BLaER1 treated with 17β-estradiol and CSF1 and Interleukin-3, amounts not matched to agents 10 nM and 100 nM (cell line): ENCODE measurements at regions not wholly inside any gene's neighbourhood (a gene's known extent, or its start where the extent isn't known, plus 50 kb on each side); places are given as distances from the start of the nearest gene placed in this dataset.

Experiments
- H3K27ac ChIP-seq, 11 experiments: shearing (Covaris generic); formaldehyde crosslinking; 2 replicates each; pipeline ENCODE4 v1.8.1; 2022
- H3K27me3 ChIP-seq, 11 experiments: shearing (Covaris generic); formaldehyde crosslinking; 2 replicates each; pipeline ENCODE4 v1.8.1; 2022
- H3K36me3 ChIP-seq, 11 experiments: shearing (Covaris generic); formaldehyde crosslinking; 2 replicates each; pipeline ENCODE4 v1.8.1; 2022
- H3K4me1 ChIP-seq, 10 experiments: shearing (Covaris generic); formaldehyde crosslinking; 2 replicates each; pipeline ENCODE4 v1.8.1; 2022
- H3K4me2 ChIP-seq, 11 experiments: shearing (Covaris generic); formaldehyde crosslinking; 2 replicates each; pipeline ENCODE4 v1.8.1; 2022
- H3K4me3 ChIP-seq, 10 experiments: shearing (Covaris generic); formaldehyde crosslinking; 2 replicates each; pipeline ENCODE4 v1.8.1; 2022
- H3K9ac ChIP-seq, 11 experiments: shearing (Covaris generic); formaldehyde crosslinking; 2 replicates each; pipeline ENCODE4 v1.8.1; 2022
- H3K9me3 ChIP-seq, 11 experiments: shearing (Covaris generic); formaldehyde crosslinking; replicated peaks in 1 of 11; 2 replicates each; pipeline ENCODE4 v1.8.1; 2022
- H4K20me1 ChIP-seq, 11 experiments: shearing (Covaris generic); formaldehyde crosslinking; 2 replicates each; pipeline ENCODE4 v1.8.1; 2022
- Cebpa-rat ChIP-seq, 11 experiments: shearing (Covaris generic); IDR thresholded peaks; 2 replicates each; pipeline ENCODE4 v1.8.1; 2022

DNA sequence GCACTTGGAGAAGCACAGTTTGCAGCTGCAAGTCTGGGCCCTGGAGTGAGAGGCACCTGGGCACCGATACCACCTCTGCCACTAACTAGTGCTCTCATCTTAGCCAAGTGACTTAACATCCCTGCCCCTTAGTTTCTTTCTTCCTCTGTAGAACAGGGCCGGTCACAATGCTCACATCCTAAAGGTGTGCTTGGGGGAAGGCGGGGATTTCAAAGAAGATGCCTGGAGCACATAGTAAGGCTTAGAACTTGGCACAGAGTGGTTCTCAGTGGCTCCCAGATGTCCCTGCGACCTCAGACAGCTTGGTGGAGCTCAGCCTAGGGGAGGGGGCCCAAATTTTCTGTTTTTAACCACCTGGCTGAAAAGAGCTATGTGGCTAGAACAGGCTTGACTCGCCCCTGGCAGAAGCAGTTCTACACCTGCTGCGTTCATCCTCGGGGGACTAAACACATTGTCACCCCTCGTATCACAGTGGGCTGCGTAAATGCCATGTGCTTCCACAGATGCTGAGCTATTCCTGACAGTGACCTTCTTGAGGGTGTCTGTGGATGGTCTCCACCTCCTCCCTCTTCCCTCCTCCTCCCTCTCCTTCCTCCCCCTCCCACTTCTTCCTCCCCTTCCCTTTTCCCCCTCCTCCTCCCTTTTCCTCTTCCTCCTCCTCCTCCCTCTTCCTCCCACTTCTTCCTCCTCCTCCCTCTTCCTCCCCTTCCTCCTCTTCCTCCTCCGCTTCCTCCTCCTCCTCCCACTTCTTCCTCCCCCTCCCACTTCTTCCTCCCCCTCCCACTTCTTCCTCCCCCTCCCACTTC is 112.1 kb downstream of the PHETA1 start:
- no peaks in the 10 kb centered on the region for H3K27me3 ChIP-seq
- H3K36me3 ChIP-seq: no peaks in the 10 kb centered on the region
- H3K9me3 ChIP-seq: no peaks in the 10 kb centered on the region
- no peak for TF ChIP-seq Cebpa-rat (IDR thresholded peaks at IDR 0.05)
- peaks cover 0 to 11% (median 5%) of the 10 kb centered on the region in 10 experiments; a peak in 9 of 20 replicates for H3K4me1 ChIP-seq
- H3K4me2 ChIP-seq: peak overlapping the region in 6 of 11 experiments; percentile 2 to 36 (median 13); a peak in 6 of 22 replicates
- H4K20me1 ChIP-seq: no peaks in the 10 kb centered on the region
- H3K27ac ChIP-seq: peak overlapping the region in 2 of 11 experiments; percentile 38 to 40; a peak in 1 of 22 replicates
- H3K4me3 ChIP-seq: no peak overlapping the region
- H3K9ac ChIP-seq: no peak overlapping the region

DNA sequence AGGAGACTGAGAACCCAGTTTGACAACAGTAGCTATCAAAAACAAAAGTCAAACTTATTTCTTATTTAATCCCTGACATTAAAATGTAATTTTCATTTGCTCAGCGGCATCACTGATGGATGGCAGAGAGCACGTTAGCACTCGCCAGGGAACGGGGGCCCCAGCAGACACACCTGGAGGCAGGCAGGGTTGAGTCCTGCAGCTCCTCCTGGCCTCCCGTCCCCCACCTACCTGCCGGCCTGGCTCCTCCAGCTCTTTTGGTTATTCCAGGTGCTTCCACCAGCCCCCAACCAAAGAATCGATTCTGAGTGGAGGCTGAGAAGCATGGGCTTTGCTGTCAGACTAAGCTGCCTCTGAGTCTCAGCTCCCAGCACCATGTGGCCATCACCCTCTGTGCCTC is 113.6 kb downstream of the PHETA1 start:
- no peak overlapping the region for H3K4me2 ChIP-seq
- no peaks in the 10 kb centered on the region for H3K36me3 ChIP-seq
- peaks cover 0 to 14% (median 2%) of the 10 kb centered on the region in 10 experiments; a peak in 7 of 20 replicates for H3K4me1 ChIP-seq
- no peak overlapping the region for H3K27ac ChIP-seq
- no peaks in the 10 kb centered on the region for H3K9me3 ChIP-seq
- H3K4me3 ChIP-seq: no peak overlapping the region
- no peak for TF ChIP-seq Cebpa-rat (IDR thresholded peaks at IDR 0.05)
- no peaks in the 10 kb centered on the region for H4K20me1 ChIP-seq
- no peaks in the 10 kb centered on the region for H3K27me3 ChIP-seq
- no peak overlapping the region for H3K9ac ChIP-seq

DNA sequence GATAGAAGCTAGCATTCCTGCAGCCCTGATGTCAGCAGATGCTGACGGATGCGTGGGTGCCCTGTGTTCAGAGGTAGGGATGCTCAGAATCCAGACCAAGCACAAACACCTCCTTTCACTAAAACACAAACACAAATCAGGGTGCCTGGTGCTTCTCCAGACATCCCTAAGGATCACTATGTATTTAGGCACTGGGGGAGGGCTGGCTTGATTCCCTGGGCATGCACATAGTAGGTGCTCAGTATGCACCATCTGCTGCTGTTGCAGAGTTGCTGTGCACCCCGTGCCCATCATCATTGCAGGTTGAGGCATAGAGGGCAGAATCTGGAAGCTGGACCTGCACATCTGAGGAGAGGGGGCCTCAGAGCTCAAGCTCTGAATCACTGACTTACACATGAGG is 114.8 kb downstream of the PHETA1 start:
- peaks cover 0 to 15% (median 2%) of the 10 kb centered on the region in 10 experiments; a peak in 7 of 20 replicates for H3K4me1 ChIP-seq
- no peak overlapping the region for H3K9ac ChIP-seq
- H3K9me3 ChIP-seq: no peaks in the 10 kb centered on the region
- H4K20me1 ChIP-seq: no peaks in the 10 kb centered on the region
- no peak overlapping the region for H3K27ac ChIP-seq
- no peaks in the 10 kb centered on the region for H3K27me3 ChIP-seq
- no peak overlapping the region for H3K4me2 ChIP-seq
- H3K36me3 ChIP-seq: no peaks in the 10 kb centered on the region
- H3K4me3 ChIP-seq: no peak overlapping the region
- TF ChIP-seq Cebpa-rat (IDR thresholded peaks at IDR 0.05): no peak

DNA sequence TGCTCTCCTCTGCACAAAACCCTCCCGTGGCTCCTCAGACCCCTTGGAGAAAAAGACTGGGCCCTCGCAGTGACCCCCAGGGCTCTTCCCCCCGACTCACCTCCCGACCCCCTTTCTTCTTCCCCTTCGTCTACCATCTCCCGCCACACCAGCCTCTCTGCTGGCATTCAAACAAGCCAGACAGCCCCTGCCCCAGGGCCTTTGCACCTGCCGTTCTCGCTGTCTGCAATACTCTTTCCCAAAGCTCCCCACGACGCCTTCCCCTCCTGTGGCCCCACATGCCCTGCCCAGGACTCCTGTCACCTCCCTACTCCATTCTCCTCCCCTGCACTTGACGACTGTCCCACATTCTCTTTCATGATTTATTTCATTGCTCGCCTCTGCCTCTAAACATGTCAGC is 115.7 kb downstream of the PHETA1 start:
- Histone ChIP-seq H3K27me3 (no peaks in the 10 kb centered on the region), H3K27ac (no peak overlapping the region), H3K4me3 (no peak overlapping the region), H3K9ac (no peak overlapping the region), H3K9me3 (no peaks in the 10 kb centered on the region), H3K4me1 (peaks cover 0 to 15% (median 4%) of the 10 kb centered on the region in 10 experiments; a peak in 9 of 20 replicates), H4K20me1 (no peaks in the 10 kb centered on the region), H3K36me3 (no peaks in the 10 kb centered on the region), H3K4me2 (no peak overlapping the region)
- TF ChIP-seq Cebpa-rat (IDR thresholded peaks at IDR 0.05): no peak

DNA sequence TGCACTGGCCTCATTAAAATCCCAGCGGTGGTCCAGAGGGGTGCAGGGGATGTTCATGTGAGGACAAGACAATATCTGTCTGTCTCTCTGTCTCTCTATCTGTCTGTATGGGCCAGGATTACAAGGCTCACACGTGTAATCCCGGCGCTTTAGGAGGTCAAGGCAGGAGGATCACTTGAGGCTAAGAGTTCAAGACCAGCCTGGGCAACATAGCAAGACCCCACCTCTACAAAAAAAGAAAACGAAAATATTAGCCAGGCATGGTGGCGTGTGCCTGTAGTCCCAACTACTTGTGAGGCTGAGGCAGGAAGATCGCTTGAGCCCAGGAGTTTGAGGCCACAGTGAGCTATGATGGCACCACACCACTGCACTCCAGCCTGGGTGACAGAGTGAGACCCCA is 117.1 kb downstream of the PHETA1 start:
- peaks cover 0 to 13% (median 3%) of the 10 kb centered on the region in 10 experiments; a peak in 9 of 20 replicates for H3K4me1 ChIP-seq

DNA sequence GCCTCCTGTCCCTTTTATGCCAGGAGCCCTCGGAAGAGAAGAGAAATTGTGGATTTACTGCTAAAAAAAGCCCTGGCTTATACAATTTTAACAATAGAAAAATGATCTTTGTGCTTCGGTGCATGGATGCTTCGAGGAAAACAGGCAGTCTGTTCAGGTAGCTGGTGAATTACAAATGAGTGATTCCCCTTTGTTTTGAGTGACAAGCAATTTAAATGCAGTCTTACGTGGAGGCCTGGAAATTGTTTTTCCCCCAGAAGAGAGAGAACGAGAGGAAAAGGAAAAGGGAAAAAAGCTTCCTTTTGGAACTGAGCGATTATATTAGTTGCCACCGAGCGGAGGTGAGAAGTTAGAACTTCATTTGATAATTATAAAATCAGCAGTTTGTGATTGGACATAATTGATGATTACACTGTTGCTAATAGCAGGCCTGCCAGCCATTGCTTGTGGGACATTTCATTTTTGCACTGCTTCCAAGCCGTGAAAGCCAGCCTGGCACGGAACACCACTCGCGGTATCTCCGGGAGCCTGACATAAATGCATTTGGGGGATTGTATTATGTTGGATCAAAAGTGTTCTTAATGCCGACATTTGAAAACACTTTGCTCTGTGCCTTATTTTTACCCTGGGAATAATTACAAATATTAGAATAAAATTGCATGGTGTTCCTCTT is 117.7 kb downstream of the PHETA1 start:
- Histone ChIP-seq H3K4me2 (no peak overlapping the region), H3K4me3 (no peak overlapping the region), H3K27me3 (no peaks in the 10 kb centered on the region), H3K9me3 (no peaks in the 10 kb centered on the region), H3K27ac (no peak overlapping the region), H3K9ac (no peak overlapping the region), H3K4me1 (peaks cover 0 to 7% (median under 1%) of the 10 kb centered on the region in 10 experiments; a peak in 5 of 20 replicates), H4K20me1 (no peaks in the 10 kb centered on the region), H3K36me3 (no peaks in the 10 kb centered on the region)
- no peak for TF ChIP-seq Cebpa-rat (IDR thresholded peaks at IDR 0.05)

More for the DNA sequence above, 117.1 kb downstream of the PHETA1 start:
- no peak overlapping the region for H3K9ac ChIP-seq
- H3K4me3 ChIP-seq: no peak overlapping the region
- H3K36me3 ChIP-seq: no peaks in the 10 kb centered on the region
- H3K27ac ChIP-seq: no peak overlapping the region
- H3K9me3 ChIP-seq: no peaks in the 10 kb centered on the region
- H3K27me3 ChIP-seq: no peaks in the 10 kb centered on the region
- no peak for TF ChIP-seq Cebpa-rat (IDR thresholded peaks at IDR 0.05)
- no peaks in the 10 kb centered on the region for H4K20me1 ChIP-seq
- H3K4me2 ChIP-seq: no peak overlapping the region

DNA sequence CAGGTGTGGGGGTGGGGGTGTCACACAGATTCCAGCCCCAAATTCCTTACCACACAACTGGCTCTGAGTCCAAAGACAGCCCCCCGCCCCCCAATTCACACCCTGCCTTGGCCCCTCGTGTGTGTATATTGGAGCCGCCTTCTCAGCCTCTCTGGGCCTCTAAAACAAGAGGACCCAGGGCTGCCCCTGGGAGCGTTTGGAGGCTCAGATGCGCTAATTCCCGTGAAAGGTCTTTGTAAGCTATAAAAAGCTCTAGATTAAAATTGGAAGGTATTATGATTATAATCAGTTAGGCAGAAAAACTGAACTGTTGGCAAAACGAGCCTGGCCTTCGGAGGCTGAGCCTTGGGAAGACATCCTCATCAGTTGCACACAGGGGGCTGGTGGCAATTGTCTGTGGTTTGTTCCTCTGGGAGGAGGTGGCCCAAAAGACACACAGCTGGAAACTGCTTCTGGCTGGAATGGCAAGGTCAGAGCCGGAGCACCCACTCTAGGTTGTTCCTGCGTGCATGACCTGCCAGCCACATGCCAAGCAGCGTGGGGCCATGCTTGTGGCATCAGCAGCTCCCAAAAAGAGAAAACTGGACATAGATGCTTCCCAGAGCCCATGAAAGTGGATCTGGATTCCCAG is 118.5 kb downstream of the PHETA1 start:
- peak overlapping the region in 1 of 11 experiments; percentile 20; a peak in 2 of 22 replicates for H3K4me2 ChIP-seq
- no peaks in the 10 kb centered on the region for H4K20me1 ChIP-seq
- H3K4me1 ChIP-seq: peaks cover 0 to 6% (median 0%) of the 10 kb centered on the region in 10 experiments; a peak in 2 of 20 replicates
- H3K9ac ChIP-seq: no peak overlapping the region
- no peak for TF ChIP-seq Cebpa-rat (IDR thresholded peaks at IDR 0.05)
- H3K4me3 ChIP-seq: no peak overlapping the region
- no peak overlapping the region for H3K27ac ChIP-seq
- no peaks in the 10 kb centered on the region for H3K9me3 ChIP-seq
- H3K27me3 ChIP-seq: no peaks in the 10 kb centered on the region
- H3K36me3 ChIP-seq: no peaks in the 10 kb centered on the region

DNA sequence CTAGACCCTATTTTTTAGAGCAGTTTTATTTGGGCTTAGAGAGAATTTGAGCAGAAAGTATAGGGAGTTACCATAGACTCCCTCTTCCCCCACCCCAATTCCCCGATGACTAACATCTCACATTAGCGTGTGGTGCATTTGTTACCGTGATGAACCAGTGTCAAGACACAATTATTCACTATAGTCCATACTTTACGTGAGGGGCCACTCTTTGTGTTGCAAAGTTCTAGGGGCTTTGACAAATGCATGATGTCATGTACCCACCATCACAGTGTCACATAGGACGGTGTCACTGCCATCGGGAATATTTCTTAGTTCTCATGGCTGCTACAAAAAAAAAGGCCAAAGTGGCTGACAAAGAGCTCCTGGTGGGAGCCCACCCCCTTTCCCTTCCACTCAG is 119.1 kb downstream of the PHETA1 start:
- Histone ChIP-seq H3K4me1 (peaks cover 0 to 6% (median 0%) of the 10 kb centered on the region in 10 experiments; a peak in 2 of 20 replicates), H3K9ac (no peak overlapping the region), H3K9me3 (0 out of 22 replicates have a peak, but pooled peaks cover 0 to under 1% (median 0%) of the 10 kb centered on the region in 11 experiments), H3K4me2 (no peak overlapping the region), H4K20me1 (no peaks in the 10 kb centered on the region), H3K27me3 (no peaks in the 10 kb centered on the region), H3K36me3 (no peaks in the 10 kb centered on the region), H3K27ac (no peak overlapping the region), H3K4me3 (no peak overlapping the region)
- TF ChIP-seq Cebpa-rat (IDR thresholded peaks at IDR 0.05): no peak

DNA sequence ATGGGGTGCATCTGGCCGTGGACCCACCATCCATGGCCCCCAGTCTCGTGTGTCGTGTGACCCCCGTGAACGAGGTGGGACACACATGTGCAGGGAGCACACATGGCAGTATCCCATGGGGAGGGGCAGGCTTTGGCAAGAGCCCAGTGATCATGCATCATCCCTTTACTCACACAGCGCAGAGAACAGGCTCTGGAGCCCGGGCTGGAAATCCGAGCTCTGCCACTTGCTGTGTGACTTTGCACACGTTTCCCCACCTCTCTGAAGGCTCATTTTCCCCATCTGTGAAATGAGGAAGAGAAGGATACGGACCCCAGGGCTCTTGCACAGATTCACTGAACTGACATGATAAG is 119.9 kb downstream of the PHETA1 start:
- H3K9me3 ChIP-seq: peaks cover 0 to 8% (median 7%) of the 10 kb centered on the region in 11 experiments; a peak in 16 of 22 replicates

More for the DNA sequence above, 119.9 kb downstream of the PHETA1 start:
- Histone ChIP-seq H3K9ac (no peak overlapping the region), H3K27me3 (no peaks in the 10 kb centered on the region), H3K36me3 (no peaks in the 10 kb centered on the region), H3K4me1 (peaks cover 0 to 6% (median 0%) of the 10 kb centered on the region in 10 experiments; a peak in 2 of 20 replicates), H3K4me2 (no peak overlapping the region), H3K27ac (no peak overlapping the region), H3K4me3 (no peak overlapping the region), H4K20me1 (no peaks in the 10 kb centered on the region)
- TF ChIP-seq Cebpa-rat (IDR thresholded peaks at IDR 0.05): no peak
